ENCODE measurements at regions not wholly inside any gene's neighbourhood (a gene's known extent, or its start where the extent isn't known, plus 50 kb on each side); places are given as distances from the start of the nearest gene placed in this dataset.

GRCh38 chrX:137749246-137749645 is 183.3 kb downstream of the ZIC3 start:
- no peak for TF ChIP-seq CTCF (IDR thresholded peaks at IDR 0.05)
- no peak for TF ChIP-seq POLR2A (IDR thresholded peaks at IDR 0.05)
